AG04449 (cell line): ENCODE measurements at regions not wholly inside any gene's neighbourhood (a gene's known extent, or its start where the extent isn't known, plus 50 kb on each side); places are given as distances from the start of the nearest gene placed in this dataset.

Source experiments
- CTCF ChIA-PET: fragments of 350-600 bp; formaldehyde crosslinking; extraction: SDS; loops from one replicate; lab custom pipeline; 2021; ENCODE audit warnings: antibody characterized with exemption; lab: Yijun Ruan, JAX
- POLR2A ChIA-PET: fragments of 400-600, 350-600 bp; formaldehyde crosslinking; extraction: SDS; loops from one replicate; lab custom pipeline; 2020; ENCODE audit warnings: antibody characterized with exemption, inconsistent platforms; lab: Yijun Ruan, JAX
- DNase-seq: peaks from one replicate; pipeline ENCODE4 v3.0.0-alpha.2; 2010; ENCODE audit warnings: low read depth, low spot score
- H3K4me3 ChIP-seq: 2 replicates; pipeline ENCODE4 v1.5.1; 2011; ENCODE audit warnings: low read depth, mild to moderate bottlenecking, control low read depth, low read length
- CTCF ChIP-seq: IDR thresholded peaks from one replicate; pipeline ENCODE4 v1.5.1; 2011; ENCODE audit warnings: mild to moderate bottlenecking, moderate library complexity, low read length, control low read depth, inconsistent platforms; ENCODE audit not compliant: insufficient read depth; ENCODE audit errors: missing control alignments

- no peak overlapping the region for H3K4me3 ChIP-seq
- no peak for TF ChIP-seq CTCF
- ChIA-PET CTCF (no interaction called here), POLR2A (no interaction called here)
- no peak for DNase-seq
Observed at GRCh38 chr14:39880106-39880695, 448.0 kb upstream of the FBXO33 start.

GRCh38 chr14:39877577-39878190 lies 445.5 kb upstream of the FBXO33 start:
- no peak overlapping the region for H3K4me3 ChIP-seq
- TF ChIP-seq CTCF, result no peak
- no peak for DNase-seq
- CTCF ChIA-PET, result no interaction called here
- POLR2A ChIA-PET, result no interaction called here

- TF ChIP-seq CTCF, result no peak
- no peak overlapping the region for H3K4me3 ChIP-seq
- POLR2A ChIA-PET, result no interaction called here
- CTCF ChIA-PET, result no interaction called here
- no peak for DNase-seq
Observed at GRCh38 chr14:39876916-39877315, 444.7 kb upstream of the FBXO33 start.

GRCh38 chr14:39875028-39875427 lies 442.8 kb upstream of the FBXO33 start:
- TF ChIP-seq CTCF, result no peak
- ChIA-PET POLR2A (no interaction called here), CTCF (no interaction called here)
- DNase-seq, result no peak
- H3K4me3 ChIP-seq, result no peak overlapping the region

GRCh38 chr14:39873791-39874190 lies 441.6 kb upstream of the FBXO33 start:
- no peak for TF ChIP-seq CTCF
- POLR2A ChIA-PET, result no interaction called here
- DNase-seq, result no peak
- CTCF ChIA-PET, result no interaction called here
- no peak overlapping the region for H3K4me3 ChIP-seq

GRCh38 chr14:39868949-39869348 lies 436.7 kb upstream of the FBXO33 start:
- no peak for DNase-seq
- TF ChIP-seq CTCF, result no peak
- no peak overlapping the region for H3K4me3 ChIP-seq
- ChIA-PET CTCF (no interaction called here), POLR2A (no interaction called here)
